Activated B cell treated with CpG ODN at 0.5 μM for 24 hours (primary cell): ENCODE measurements at regions not wholly inside any gene's neighbourhood (a gene's known extent, or its start where the extent isn't known, plus 50 kb on each side); places are given as distances from the start of the nearest gene placed in this dataset.

Experiments used
- ATAC-seq: fragments of 200-7000 bp; cut with Tn5 transposase; one replicate; pipeline ENCODE4 v1.10.0; 2021; ENCODE audit warnings: low read depth, mild to moderate bottlenecking, moderate library complexity
- CTCF ChIA-PET: fragments of 350-600 bp; sonication (Branson Sonifier 250); formaldehyde crosslinking; loops from one replicate; lab custom pipeline; 2021; ENCODE audit warnings: antibody characterized with exemption; lab: Charles Lee
- POLR2A ChIA-PET: fragments of 350-600 bp; sonication (Branson Sonifier 250); formaldehyde crosslinking; loops from one replicate; lab custom pipeline; 2021; ENCODE audit warnings: antibody characterized with exemption; lab: Charles Lee
- DNase-seq: peaks from one replicate; pipeline ENCODE4 v3.0.0; 2022
- H3K27ac Mint-ChIP-seq: one replicate; pipeline ENCODE4 v1.8.0; 2020; ENCODE audit warnings: mixed read lengths
- H3K27me3 Mint-ChIP-seq: one replicate; pipeline ENCODE4 v1.8.0; 2021; ENCODE audit warnings: mixed read lengths
- H3K36me3 Mint-ChIP-seq: one replicate; pipeline ENCODE4 v1.8.0; 2021; ENCODE audit warnings: low read depth, mixed read lengths
- H3K4me1 Mint-ChIP-seq: one replicate; pipeline ENCODE4 v1.8.0; 2021; ENCODE audit warnings: mixed read lengths
- H3K4me3 Mint-ChIP-seq: one replicate; pipeline ENCODE4 v1.8.0; 2020; ENCODE audit warnings: mild to moderate bottlenecking, mixed read lengths
- H3K9me3 Mint-ChIP-seq: one replicate; pipeline ENCODE4 v1.8.0; 2020; ENCODE audit warnings: mixed read lengths
- CTCF ChIP-seq: fragments of 200-600 bp; IDR thresholded peaks from one replicate; pipeline ENCODE4 v1.8.0; 2022; ENCODE audit warnings: antibody characterized with exemption, mild to moderate bottlenecking
- intact Hi-C: fragments of 100-400 bp; cut with micrococcal nuclease; formaldehyde crosslinking; loops from one replicate; pipeline ENCODE4 v1.15.1; 2024

GRCh38 chr3:178087376-178087775 is 448.9 kb upstream of the KCNMB2 start:
- Mint-ChIP-seq H3K4me3 (no peak overlapping the region), H3K9me3 (peaks cover 3% of the 10 kb centered on the region), H3K4me1 (no peaks in the 10 kb centered on the region), H3K36me3 (no peaks in the 10 kb centered on the region), H3K27ac (no peak overlapping the region), H3K27me3 (peaks cover 20% of the 10 kb centered on the region)
- intact Hi-C loops = no loop called here
- POLR2A ChIA-PET = no interaction called here
- CTCF ChIA-PET = no interaction called here
- DNase-seq (no peak), ATAC-seq (no peak)
- no peak for TF ChIP-seq CTCF

GRCh38 chr3:178088963-178089362 is 447.3 kb upstream of the KCNMB2 start:
- no peak for ATAC-seq
- CTCF ChIA-PET = no interaction called here
- H3K27me3 Mint-ChIP-seq = peaks cover 20% of the 10 kb centered on the region
- no peak overlapping the region for H3K4me3 Mint-ChIP-seq
- intact Hi-C loops = no loop called here
- H3K36me3 Mint-ChIP-seq = no peaks in the 10 kb centered on the region
- no peak overlapping the region for H3K27ac Mint-ChIP-seq
- TF ChIP-seq CTCF = no peak
- H3K9me3 Mint-ChIP-seq = peaks cover 11% of the 10 kb centered on the region
- POLR2A ChIA-PET = no interaction called here
- H3K4me1 Mint-ChIP-seq = no peaks in the 10 kb centered on the region
- no peak for DNase-seq

GRCh38 chr3:178090899-178091298 is 445.3 kb upstream of the KCNMB2 start:
- H3K9me3 Mint-ChIP-seq = peaks cover 21% of the 10 kb centered on the region
- H3K4me3 Mint-ChIP-seq = no peak overlapping the region
- H3K27ac Mint-ChIP-seq = no peak overlapping the region
- DNase-seq = no peak
- intact Hi-C loops = no loop called here
- TF ChIP-seq CTCF = no peak
- no peaks in the 10 kb centered on the region for H3K4me1 Mint-ChIP-seq
- ChIA-PET POLR2A (no interaction called here), CTCF (no interaction called here)
- no peaks in the 10 kb centered on the region for H3K36me3 Mint-ChIP-seq
- peaks cover 15% of the 10 kb centered on the region for H3K27me3 Mint-ChIP-seq
- no peak for ATAC-seq

- intact Hi-C loops = no loop called here
- ATAC-seq (no peak), DNase-seq (no peak)
- Mint-ChIP-seq H3K4me1 (no peaks in the 10 kb centered on the region), H3K27me3 (no peaks in the 10 kb centered on the region), H3K36me3 (no peaks in the 10 kb centered on the region), H3K9me3 (peaks cover 21% of the 10 kb centered on the region), H3K27ac (no peak overlapping the region), H3K4me3 (no peak overlapping the region)
- ChIA-PET POLR2A (no interaction called here), CTCF (no interaction called here)
- no peak for TF ChIP-seq CTCF
Observed at GRCh38 chr3:178095522-178095921, 440.7 kb upstream of the KCNMB2 start.

GRCh38 chr3:178096955-178097354 is 439.3 kb upstream of the KCNMB2 start:
- Mint-ChIP-seq H3K36me3 (no peaks in the 10 kb centered on the region), H3K9me3 (peaks cover 19% of the 10 kb centered on the region), H3K27me3 (no peaks in the 10 kb centered on the region), H3K27ac (no peak overlapping the region), H3K4me1 (no peaks in the 10 kb centered on the region), H3K4me3 (no peak overlapping the region)
- CTCF ChIA-PET = no interaction called here
- POLR2A ChIA-PET = no interaction called here
- DNase-seq (no peak), ATAC-seq (no peak)
- intact Hi-C loops = no loop called here
- TF ChIP-seq CTCF = no peak
